Loucy (cell line): ENCODE measurements at regions not wholly inside any gene's neighbourhood (a gene's known extent, or its start where the extent isn't known, plus 50 kb on each side); places are given as distances from the start of the nearest gene placed in this dataset.
"Not testable (repeated sequence)": the region's sequence is repeated elsewhere in the genome, so short reads cannot be mapped to it uniquely, and the experiment has no call there.

Source experiments
- H2AFZ ChIP-seq: fragments of 200-600 bp; sonication (generic); 2 replicates; pipeline ENCODE4 v1.6.0; 2016; ENCODE audit warnings: antibody characterized with exemption, mild to moderate bottlenecking, low read length, moderate library complexity
- H3F3A ChIP-seq: fragments of 200-600 bp; 2 replicates; pipeline ENCODE4 v1.6.0; 2016; ENCODE audit warnings: antibody characterized with exemption, low read depth, mild to moderate bottlenecking
- H3K27me3 ChIP-seq: fragments of 200-600 bp; sonication (generic); 2 replicates; pipeline ENCODE4 v1.6.1; 2014; ENCODE audit warnings: low read length, mild to moderate bottlenecking; ENCODE audit not compliant: insufficient read depth, poor library complexity, severe bottlenecking
- H3K36me3 ChIP-seq: fragments of 200-600 bp; sonication (generic); 2 replicates; pipeline ENCODE4 v1.6.1; 2016; ENCODE audit warnings: low read length; ENCODE audit not compliant: insufficient read depth
- H3K4me1 ChIP-seq: fragments of 200-600 bp; sonication (generic); 2 replicates; pipeline ENCODE4 v1.5.1; 2014; ENCODE audit warnings: low read length, mild to moderate bottlenecking; ENCODE audit not compliant: insufficient read depth, poor library complexity, severe bottlenecking
- H3K4me2 ChIP-seq: fragments of 200-600 bp; sonication (generic); 2 replicates; pipeline ENCODE4 v1.6.0; 2014; ENCODE audit warnings: antibody characterized with exemption, low read length, low read depth, mild to moderate bottlenecking; ENCODE audit not compliant: poor library complexity, severe bottlenecking
- H3K4me3 ChIP-seq: fragments of 200-600 bp; sonication (generic); 2 replicates; pipeline ENCODE4 v1.5.1; 2014; ENCODE audit warnings: low read length, mild to moderate bottlenecking, mixed read lengths; ENCODE audit not compliant: poor library complexity, severe bottlenecking
- H3K79me2 ChIP-seq: fragments of 200-600 bp; sonication (generic); 2 replicates; pipeline ENCODE4 v1.6.1; 2014; ENCODE audit warnings: low read length; ENCODE audit not compliant: insufficient read depth
- H3K9ac ChIP-seq: fragments of 200-600 bp; sonication (generic); 2 replicates; pipeline ENCODE4 v1.6.0; 2014; ENCODE audit warnings: mild to moderate bottlenecking, low read depth, low read length, moderate library complexity; ENCODE audit not compliant: poor library complexity, severe bottlenecking
- H3K9me2 ChIP-seq: fragments of 200-600 bp; sonication (generic); replicated peaks from 2 replicates; pipeline ENCODE4 v1.6.1; 2016; ENCODE audit warnings: low read depth, low read length, mixed read lengths
- H3K9me3 ChIP-seq: fragments of 200-600 bp; sonication (generic); 2 replicates; pipeline ENCODE4 v1.6.1; 2014; ENCODE audit warnings: mild to moderate bottlenecking, antibody characterized with exemption, low read length, low read depth; ENCODE audit not compliant: insufficient read depth
- H4K20me1 ChIP-seq: fragments of 200-600 bp; sonication (generic); 2 replicates; pipeline ENCODE4 v1.6.0; 2014; ENCODE audit warnings: antibody characterized with exemption, low read length, mild to moderate bottlenecking; ENCODE audit not compliant: insufficient read depth, poor library complexity, severe bottlenecking
- EZH2phosphoT487 ChIP-seq: fragments of 200-600 bp; IDR thresholded peaks from 2 replicates; pipeline ENCODE4 v1.6.1; 2018; ENCODE audit warnings: antibody characterized with exemption, mild to moderate bottlenecking, moderate library complexity, borderline replicate concordance
- TF ChIP-seq, protein P1 (sequence below): fragments of 200-600 bp; sonication (generic); conservative IDR thresholded peaks from 2 replicates; pipeline ENCODE4 v1.5.1; 2014; ENCODE audit warnings: mild to moderate bottlenecking, antibody characterized with exemption, low read length

DNA sequence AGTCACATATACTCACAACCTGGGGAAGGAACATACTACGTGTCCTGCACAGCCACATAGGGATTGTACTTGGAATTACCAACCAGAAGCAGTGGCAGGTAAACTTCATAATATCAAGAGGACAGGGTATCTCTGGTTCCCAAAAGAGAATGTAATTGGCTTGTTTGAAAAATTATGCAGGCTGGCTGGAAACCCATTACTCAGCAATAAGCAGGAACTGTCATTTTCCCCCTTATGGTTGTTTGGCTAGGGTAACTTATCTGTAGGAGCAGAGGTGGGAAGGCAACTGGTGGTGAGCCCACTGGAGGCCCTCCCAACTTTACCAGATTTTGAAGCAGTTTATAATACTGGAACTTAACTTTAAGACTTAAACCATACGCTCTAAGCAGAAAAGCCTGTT, 924.1 kb downstream of the LRRIQ3 start:
- no peak overlapping the region for H3K4me3 ChIP-seq
- H3K9me2 ChIP-seq: no peaks in the 10 kb centered on the region
- no peaks in the 10 kb centered on the region for H3K4me1 ChIP-seq
- no peaks in the 10 kb centered on the region for H3K79me2 ChIP-seq
- no peaks in the 10 kb centered on the region for H3K27me3 ChIP-seq
- no peaks in the 10 kb centered on the region; the same call in 1 of the 2 replicates for H3K9me3 ChIP-seq
- no peaks in the 10 kb centered on the region for H3K36me3 ChIP-seq
- H3F3A ChIP-seq: no peaks in the 10 kb centered on the region
- H4K20me1 ChIP-seq: no peaks in the 10 kb centered on the region
- H2AFZ ChIP-seq: no peak overlapping the region
- no peak for TF ChIP-seq EZH2phosphoT487
- TF ChIP-seq, protein P1, sequence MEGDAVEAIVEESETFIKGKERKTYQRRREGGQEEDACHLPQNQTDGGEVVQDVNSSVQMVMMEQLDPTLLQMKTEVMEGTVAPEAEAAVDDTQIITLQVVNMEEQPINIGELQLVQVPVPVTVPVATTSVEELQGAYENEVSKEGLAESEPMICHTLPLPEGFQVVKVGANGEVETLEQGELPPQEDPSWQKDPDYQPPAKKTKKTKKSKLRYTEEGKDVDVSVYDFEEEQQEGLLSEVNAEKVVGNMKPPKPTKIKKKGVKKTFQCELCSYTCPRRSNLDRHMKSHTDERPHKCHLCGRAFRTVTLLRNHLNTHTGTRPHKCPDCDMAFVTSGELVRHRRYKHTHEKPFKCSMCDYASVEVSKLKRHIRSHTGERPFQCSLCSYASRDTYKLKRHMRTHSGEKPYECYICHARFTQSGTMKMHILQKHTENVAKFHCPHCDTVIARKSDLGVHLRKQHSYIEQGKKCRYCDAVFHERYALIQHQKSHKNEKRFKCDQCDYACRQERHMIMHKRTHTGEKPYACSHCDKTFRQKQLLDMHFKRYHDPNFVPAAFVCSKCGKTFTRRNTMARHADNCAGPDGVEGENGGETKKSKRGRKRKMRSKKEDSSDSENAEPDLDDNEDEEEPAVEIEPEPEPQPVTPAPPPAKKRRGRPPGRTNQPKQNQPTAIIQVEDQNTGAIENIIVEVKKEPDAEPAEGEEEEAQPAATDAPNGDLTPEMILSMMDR: no peak
- H3K9ac ChIP-seq: no peak overlapping the region
- no peak overlapping the region for H3K4me2 ChIP-seq

DNA sequence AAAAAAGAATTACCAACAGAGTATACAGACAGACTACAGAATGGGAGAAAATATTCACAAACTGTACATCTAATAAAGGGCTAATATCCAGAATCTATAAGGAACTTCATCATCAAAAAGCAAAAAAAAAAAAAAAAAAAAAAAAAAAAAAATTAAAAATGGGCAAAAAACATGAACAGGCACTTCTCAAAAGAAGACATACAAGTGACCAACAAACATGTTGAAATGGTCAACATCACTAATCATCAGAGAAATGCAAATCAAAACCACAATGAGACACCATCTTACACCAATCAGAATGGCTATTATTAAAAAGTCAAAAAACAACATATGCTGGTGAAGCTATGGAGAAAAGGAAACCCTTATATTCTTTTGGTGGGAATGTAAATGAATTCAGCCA, 952.8 kb downstream of the LRRIQ3 start:
- H3K79me2 ChIP-seq, H4K20me1 ChIP-seq, H3K9me3 ChIP-seq, H3K4me1 ChIP-seq, H3K36me3 ChIP-seq, H3K4me3 ChIP-seq, H3K27me3 ChIP-seq, H3F3A ChIP-seq, H3K4me2 ChIP-seq, H3K9ac ChIP-seq, H2AFZ ChIP-seq, H3K9me2 ChIP-seq: not testable (repeated sequence)

DNA sequence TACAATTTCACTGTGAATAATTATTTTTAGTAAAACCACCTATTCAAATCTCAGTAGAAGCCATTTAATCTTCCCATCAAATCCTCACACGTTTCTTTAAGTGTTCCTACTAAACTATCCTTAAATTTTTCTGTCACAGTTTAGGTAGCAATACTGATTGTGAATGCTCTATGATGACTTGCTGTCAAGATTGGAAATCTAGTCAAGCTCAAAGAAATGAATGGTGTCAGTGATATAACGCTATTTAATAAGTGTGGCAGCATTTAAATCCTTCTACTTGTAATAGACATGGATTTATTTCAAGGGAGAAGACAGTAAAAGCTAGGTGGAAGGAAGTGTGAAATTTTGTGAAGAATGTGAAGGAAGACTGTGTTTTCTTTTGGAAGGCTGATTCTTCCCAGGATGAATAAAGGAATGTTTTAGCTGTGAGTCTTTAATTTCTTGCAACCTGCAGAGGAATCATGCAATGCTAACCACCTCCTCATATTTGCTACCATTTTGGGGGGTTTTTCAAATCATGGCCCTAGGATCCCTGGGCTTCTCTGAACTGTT, 936.7 kb upstream of the NEGR1 start:
- Histone ChIP-seq H3K4me3 (no peak overlapping the region), H3K4me1 (no peaks in the 10 kb centered on the region), H3K9me3 (no peaks in the 10 kb centered on the region), H3K79me2 (no peaks in the 10 kb centered on the region), H4K20me1 (no peaks in the 10 kb centered on the region), H3K4me2 (no peak overlapping the region), H3F3A (no peaks in the 10 kb centered on the region), H3K27me3 (no peaks in the 10 kb centered on the region), H2AFZ (no peak overlapping the region), H3K36me3 (no peaks in the 10 kb centered on the region), H3K9ac (no peak overlapping the region), H3K9me2 (no peaks in the 10 kb centered on the region)
- TF ChIP-seq, protein P1: no peak
- TF ChIP-seq EZH2phosphoT487: no peak

DNA sequence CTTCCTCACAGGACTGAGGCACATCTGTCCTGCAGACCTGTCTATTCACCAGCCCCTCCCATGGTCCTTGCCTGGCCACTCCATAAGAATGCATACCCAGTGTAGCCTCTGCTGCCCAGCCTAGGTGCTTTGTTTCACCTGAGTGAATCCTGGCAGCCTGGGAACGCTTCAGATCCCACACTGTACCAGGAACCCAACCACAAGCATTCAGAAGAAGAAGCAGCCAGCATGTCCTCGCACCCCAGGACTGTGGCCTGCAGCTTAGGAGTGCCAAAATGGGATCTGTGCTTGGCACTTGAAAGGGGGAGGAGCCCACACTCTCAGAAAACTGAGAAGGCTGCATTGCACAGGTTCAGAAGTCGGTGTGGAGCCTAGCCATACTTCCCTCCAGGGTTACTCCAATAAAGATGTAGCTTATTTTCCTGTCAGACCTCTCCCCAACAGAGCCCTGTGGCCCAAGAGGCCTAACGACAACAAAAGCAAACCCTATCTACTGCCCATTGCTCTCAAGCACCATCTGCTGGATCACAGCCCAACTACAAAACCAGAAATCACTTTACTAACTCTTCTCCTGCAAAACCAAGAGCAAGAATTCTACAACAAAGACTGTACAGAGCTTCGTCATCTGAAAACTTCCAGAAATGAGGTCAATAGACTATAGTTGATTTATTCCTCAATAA, 923.1 kb upstream of the NEGR1 start:
- Histone ChIP-seq H3K9me3 (no peaks in the 10 kb centered on the region), H3K4me2 (no peak overlapping the region), H3K27me3 (no peaks in the 10 kb centered on the region), H3F3A (no peaks in the 10 kb centered on the region), H2AFZ (no peak overlapping the region), H4K20me1 (no peaks in the 10 kb centered on the region), H3K4me3 (no peak overlapping the region), H3K9ac (no peak overlapping the region), H3K4me1 (no peaks in the 10 kb centered on the region), H3K9me2 (no peaks in the 10 kb centered on the region), H3K36me3 (no peaks in the 10 kb centered on the region), H3K79me2 (no peaks in the 10 kb centered on the region)
- TF ChIP-seq EZH2phosphoT487: no peak
- TF ChIP-seq, protein P1: no peak; the same call in 1 of the 2 replicates
